ENCODE measurements at regions not wholly inside any gene's neighbourhood (a gene's known extent, or its start where the extent isn't known, plus 50 kb on each side); places are given as distances from the start of the nearest gene placed in this dataset.

DNA sequence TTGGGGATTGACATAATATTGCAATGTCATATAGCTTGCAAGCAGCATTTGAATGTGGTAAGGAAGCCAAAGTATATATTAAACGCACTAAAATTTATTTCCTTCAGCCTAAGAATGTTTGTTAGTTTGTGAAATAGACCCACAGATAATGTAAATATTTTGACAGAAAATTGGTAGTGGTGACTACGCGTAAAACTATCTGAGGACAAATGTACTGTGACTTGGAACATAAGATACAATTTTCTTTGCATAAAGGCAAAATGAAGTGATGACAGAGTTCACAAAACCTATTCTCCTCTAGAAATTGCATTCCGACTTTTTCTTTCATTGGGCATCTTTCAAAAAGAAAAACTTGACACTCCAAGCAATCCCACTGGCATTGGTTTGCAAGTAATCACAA lies 411.1 kb upstream of the LRATD1 start:
- TF ChIP-seq, protein P1, sequence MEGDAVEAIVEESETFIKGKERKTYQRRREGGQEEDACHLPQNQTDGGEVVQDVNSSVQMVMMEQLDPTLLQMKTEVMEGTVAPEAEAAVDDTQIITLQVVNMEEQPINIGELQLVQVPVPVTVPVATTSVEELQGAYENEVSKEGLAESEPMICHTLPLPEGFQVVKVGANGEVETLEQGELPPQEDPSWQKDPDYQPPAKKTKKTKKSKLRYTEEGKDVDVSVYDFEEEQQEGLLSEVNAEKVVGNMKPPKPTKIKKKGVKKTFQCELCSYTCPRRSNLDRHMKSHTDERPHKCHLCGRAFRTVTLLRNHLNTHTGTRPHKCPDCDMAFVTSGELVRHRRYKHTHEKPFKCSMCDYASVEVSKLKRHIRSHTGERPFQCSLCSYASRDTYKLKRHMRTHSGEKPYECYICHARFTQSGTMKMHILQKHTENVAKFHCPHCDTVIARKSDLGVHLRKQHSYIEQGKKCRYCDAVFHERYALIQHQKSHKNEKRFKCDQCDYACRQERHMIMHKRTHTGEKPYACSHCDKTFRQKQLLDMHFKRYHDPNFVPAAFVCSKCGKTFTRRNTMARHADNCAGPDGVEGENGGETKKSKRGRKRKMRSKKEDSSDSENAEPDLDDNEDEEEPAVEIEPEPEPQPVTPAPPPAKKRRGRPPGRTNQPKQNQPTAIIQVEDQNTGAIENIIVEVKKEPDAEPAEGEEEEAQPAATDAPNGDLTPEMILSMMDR (optimal IDR thresholded peaks at IDR 0.05 in 1 of 3, IDR thresholded peaks at IDR 0.05 in 1 of 3, conservative IDR thresholded peaks at IDR 0.05 in 1 of 3; ENCODE audit: extremely low read depth in 1 of 3, insufficient read depth in 2 of 3, low read length in 3 of 3) = no peak
- no peak for TF ChIP-seq EZH2 (IDR thresholded peaks at IDR 0.05; ENCODE audit: low read length)
